Sigmoid colon (tissue), 3 donors: ENCODE measurements at regions not wholly inside any gene's neighbourhood (a gene's known extent, or its start where the extent isn't known, plus 50 kb on each side); places are given as distances from the start of the nearest gene placed in this dataset.
"Not testable (repeated sequence)": the region's sequence is repeated elsewhere in the genome, so short reads cannot be mapped to it uniquely, and the experiment has no call there.

Experiments
- POLR2A ChIP-seq, 2 donors: fragments of 450-650 bp; IDR thresholded peaks; one replicate each; pipeline ENCODE4 v1.6.1; 2016; ENCODE audit warnings: antibody characterized with exemption in 2 of 2, mild to moderate bottlenecking in 2 of 2, moderate library complexity in 2 of 2
- TF ChIP-seq, protein P1 (sequence below), 4 experiments: fragments of 450-650 bp in 3 of 4; fragments of 200-600 bp in 1 of 4; IDR thresholded peaks; one replicate each; pipeline ENCODE4 v1.5.1; 2016 to 2019; ENCODE audit warnings: antibody characterized with exemption in 4 of 4, mild to moderate bottlenecking in 3 of 4, moderate library complexity in 2 of 4

DNA sequence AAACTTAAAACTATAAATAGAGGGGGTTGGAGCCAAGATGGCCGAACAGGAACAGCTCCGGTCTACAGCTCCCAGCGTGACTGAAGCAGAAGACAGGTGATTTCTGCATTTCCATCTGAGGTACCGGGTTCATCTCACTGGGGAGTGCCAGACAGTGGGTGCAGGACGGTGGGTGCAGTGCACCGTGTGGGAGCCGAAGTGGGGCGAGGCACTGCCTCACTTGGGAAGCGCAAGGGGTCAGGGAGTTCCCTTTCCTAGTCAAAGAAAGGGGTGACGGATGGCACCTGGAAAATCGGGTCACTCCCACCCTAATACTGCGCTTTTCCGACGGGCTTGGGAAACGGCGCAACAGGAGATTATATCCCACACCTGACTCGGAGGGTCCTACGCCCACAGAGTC lies 126.2 kb upstream of the TMEM168 start:
- not testable (repeated sequence) for TF ChIP-seq POLR2A (IDR thresholded peaks at IDR 0.05)
- TF ChIP-seq, protein P1, sequence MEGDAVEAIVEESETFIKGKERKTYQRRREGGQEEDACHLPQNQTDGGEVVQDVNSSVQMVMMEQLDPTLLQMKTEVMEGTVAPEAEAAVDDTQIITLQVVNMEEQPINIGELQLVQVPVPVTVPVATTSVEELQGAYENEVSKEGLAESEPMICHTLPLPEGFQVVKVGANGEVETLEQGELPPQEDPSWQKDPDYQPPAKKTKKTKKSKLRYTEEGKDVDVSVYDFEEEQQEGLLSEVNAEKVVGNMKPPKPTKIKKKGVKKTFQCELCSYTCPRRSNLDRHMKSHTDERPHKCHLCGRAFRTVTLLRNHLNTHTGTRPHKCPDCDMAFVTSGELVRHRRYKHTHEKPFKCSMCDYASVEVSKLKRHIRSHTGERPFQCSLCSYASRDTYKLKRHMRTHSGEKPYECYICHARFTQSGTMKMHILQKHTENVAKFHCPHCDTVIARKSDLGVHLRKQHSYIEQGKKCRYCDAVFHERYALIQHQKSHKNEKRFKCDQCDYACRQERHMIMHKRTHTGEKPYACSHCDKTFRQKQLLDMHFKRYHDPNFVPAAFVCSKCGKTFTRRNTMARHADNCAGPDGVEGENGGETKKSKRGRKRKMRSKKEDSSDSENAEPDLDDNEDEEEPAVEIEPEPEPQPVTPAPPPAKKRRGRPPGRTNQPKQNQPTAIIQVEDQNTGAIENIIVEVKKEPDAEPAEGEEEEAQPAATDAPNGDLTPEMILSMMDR (IDR thresholded peaks at IDR 0.05) = not testable (repeated sequence)
